Activated CD8-positive, alpha-beta T cell treated with anti-CD3 and anti-CD28 coated beads, Interleukin-2, amount 10 ng/mL, durations not matched to agents 7 days and 5 days (primary cell): ENCODE measurements at regions not wholly inside any gene's neighbourhood (a gene's known extent, or its start where the extent isn't known, plus 50 kb on each side); places are given as distances from the start of the nearest gene placed in this dataset.

Experiments used
- ATAC-seq: fragments of 150-1000 bp; cut with Tn5 transposase; one replicate; pipeline ENCODE4 v1.10.0; 2021; ENCODE audit warnings: moderate library complexity
- CTCF ChIA-PET: fragments of 350-600 bp; sonication (Branson Sonifier 250); formaldehyde crosslinking; loops from one replicate; lab custom pipeline; 2021; ENCODE audit warnings: antibody characterized with exemption; lab: Charles Lee
- POLR2A ChIA-PET: fragments of 350-600 bp; sonication (Branson Sonifier 250); formaldehyde crosslinking; loops from one replicate; lab custom pipeline; 2021; ENCODE audit warnings: antibody characterized with exemption; lab: Charles Lee
- DNase-seq: peaks from one replicate; pipeline ENCODE4 v3.0.0-alpha.2; 2020
- H3K27ac Mint-ChIP-seq: one replicate; pipeline ENCODE4 v1.8.0; 2021; ENCODE audit warnings: mild to moderate bottlenecking, mixed read lengths
- H3K27me3 Mint-ChIP-seq: one replicate; pipeline ENCODE4 v1.8.0; 2021; ENCODE audit warnings: low read depth, mixed read lengths
- H3K36me3 Mint-ChIP-seq: one replicate; pipeline ENCODE4 v1.8.0; 2021; ENCODE audit warnings: low read depth, mixed read lengths
- H3K4me1 Mint-ChIP-seq: one replicate; pipeline ENCODE4 v1.8.0; 2021; ENCODE audit warnings: low read depth, mixed read lengths
- H3K4me3 Mint-ChIP-seq: one replicate; pipeline ENCODE4 v1.8.0; 2021; ENCODE audit warnings: mild to moderate bottlenecking, mixed read lengths
- H3K9me3 Mint-ChIP-seq: one replicate; pipeline ENCODE4 v1.8.0; 2022; ENCODE audit warnings: mixed read lengths; ENCODE audit not compliant: insufficient read depth

- CTCF ChIA-PET: no interaction called here
- Mint-ChIP-seq H3K27me3 (peaks cover 12% of the 10 kb centered on the region), H3K4me3 (no peak overlapping the region), H3K4me1 (no peaks in the 10 kb centered on the region), H3K36me3 (no peaks in the 10 kb centered on the region), H3K27ac (no peak overlapping the region), H3K9me3 (no peaks in the 10 kb centered on the region)
- DNase-seq (no peak), ATAC-seq (no peak)
- POLR2A ChIA-PET: interaction anchor here (0.6 kb wide), 1 partner anchor 139 kb away, joined by 3 read pairs; no protein-coding TSS in a partner anchor
Observed at GRCh38 chr20:54294094-54294493, 86.2 kb downstream of the PFDN4 start.

- no peaks in the 10 kb centered on the region for H3K36me3 Mint-ChIP-seq
- POLR2A ChIA-PET: no interaction called here
- peaks cover 12% of the 10 kb centered on the region for H3K27me3 Mint-ChIP-seq
Observed at GRCh38 chr20:54295686-54296085, 87.8 kb downstream of the PFDN4 start.

GRCh38 chr20:54305421-54305820 lies 97.5 kb downstream of the PFDN4 start:
- Mint-ChIP-seq H3K4me3 (no peak overlapping the region), H3K27ac (no peak overlapping the region), H3K27me3 (no peaks in the 10 kb centered on the region), H3K4me1 (no peaks in the 10 kb centered on the region), H3K9me3 (no peaks in the 10 kb centered on the region), H3K36me3 (no peaks in the 10 kb centered on the region)
- DNase-seq (no peak), ATAC-seq (no peak)
- ChIA-PET CTCF (no interaction called here), POLR2A (no interaction called here)

More at GRCh38 chr20:54295686-54296085, 87.8 kb downstream of the PFDN4 start:
- H3K27ac Mint-ChIP-seq: no peak overlapping the region
- H3K4me3 Mint-ChIP-seq: no peak overlapping the region
- CTCF ChIA-PET: no interaction called here
- H3K4me1 Mint-ChIP-seq: no peaks in the 10 kb centered on the region
- DNase-seq (no peak), ATAC-seq (no peak)
- no peaks in the 10 kb centered on the region for H3K9me3 Mint-ChIP-seq

GRCh38 chr20:54306985-54307710 lies 99.3 kb downstream of the PFDN4 start:
- no peak for ATAC-seq
- Mint-ChIP-seq H3K9me3 (no peaks in the 10 kb centered on the region), H3K27ac (no peak overlapping the region), H3K4me1 (no peaks in the 10 kb centered on the region), H3K27me3 (no peaks in the 10 kb centered on the region), H3K4me3 (no peak overlapping the region), H3K36me3 (no peaks in the 10 kb centered on the region)
- DNase-seq: no peak
- ChIA-PET POLR2A (no interaction called here), CTCF (no interaction called here)

- Mint-ChIP-seq H3K27ac (no peak overlapping the region), H3K4me1 (no peaks in the 10 kb centered on the region), H3K27me3 (no peaks in the 10 kb centered on the region), H3K9me3 (no peaks in the 10 kb centered on the region), H3K36me3 (no peaks in the 10 kb centered on the region), H3K4me3 (no peak overlapping the region)
- no peak for DNase-seq
- POLR2A ChIA-PET: no interaction called here
- ATAC-seq: no peak
- CTCF ChIA-PET: no interaction called here
Observed at GRCh38 chr20:54308804-54309203, 100.9 kb downstream of the PFDN4 start.

- no peak for DNase-seq
- CTCF ChIA-PET: no interaction called here
- H3K4me1 Mint-ChIP-seq: no peaks in the 10 kb centered on the region
- H3K27me3 Mint-ChIP-seq: no peaks in the 10 kb centered on the region
- ATAC-seq: no peak
- POLR2A ChIA-PET: no interaction called here
- H3K36me3 Mint-ChIP-seq: no peaks in the 10 kb centered on the region
- H3K4me3 Mint-ChIP-seq: no peak overlapping the region
- H3K9me3 Mint-ChIP-seq: no peaks in the 10 kb centered on the region
- H3K27ac Mint-ChIP-seq: no peak overlapping the region
Observed at GRCh38 chr20:54318892-54319291, 111.0 kb downstream of the PFDN4 start.

GRCh38 chr20:54320148-54320607 lies 112.3 kb downstream of the PFDN4 start:
- no peaks in the 10 kb centered on the region for H3K36me3 Mint-ChIP-seq
- H3K9me3 Mint-ChIP-seq: no peaks in the 10 kb centered on the region
- no peak overlapping the region for H3K27ac Mint-ChIP-seq
- ChIA-PET CTCF (no interaction called here), POLR2A (no interaction called here)
- no peak for DNase-seq
- no peak overlapping the region for H3K4me3 Mint-ChIP-seq
- no peak for ATAC-seq
- H3K4me1 Mint-ChIP-seq: no peaks in the 10 kb centered on the region
- H3K27me3 Mint-ChIP-seq: no peaks in the 10 kb centered on the region

GRCh38 chr20:54321352-54322087 lies 113.6 kb downstream of the PFDN4 start:
- no peaks in the 10 kb centered on the region for H3K27me3 Mint-ChIP-seq
- no peaks in the 10 kb centered on the region for H3K9me3 Mint-ChIP-seq
- H3K27ac Mint-ChIP-seq: no peak overlapping the region
- H3K4me1 Mint-ChIP-seq: no peaks in the 10 kb centered on the region
- DNase-seq: no peak
- no peak for ATAC-seq
- H3K36me3 Mint-ChIP-seq: no peaks in the 10 kb centered on the region
- ChIA-PET POLR2A (no interaction called here), CTCF (no interaction called here)
- H3K4me3 Mint-ChIP-seq: no peak overlapping the region

GRCh38 chr20:54323227-54323734 lies 115.4 kb downstream of the PFDN4 start:
- Mint-ChIP-seq H3K36me3 (no peaks in the 10 kb centered on the region), H3K4me3 (no peak overlapping the region), H3K9me3 (no peaks in the 10 kb centered on the region), H3K4me1 (no peaks in the 10 kb centered on the region), H3K27me3 (no peaks in the 10 kb centered on the region), H3K27ac (no peak overlapping the region)
- ChIA-PET POLR2A (no interaction called here), CTCF (no interaction called here)
- ATAC-seq (no peak), DNase-seq (no peak)

- Mint-ChIP-seq H3K27ac (no peak overlapping the region), H3K4me1 (no peaks in the 10 kb centered on the region), H3K9me3 (no peaks in the 10 kb centered on the region), H3K36me3 (no peaks in the 10 kb centered on the region), H3K4me3 (no peak overlapping the region), H3K27me3 (no peaks in the 10 kb centered on the region)
- CTCF ChIA-PET: no interaction called here
- no peak for DNase-seq
- ATAC-seq: no peak
- POLR2A ChIA-PET: no interaction called here
Observed at GRCh38 chr20:54324041-54324440, 116.2 kb downstream of the PFDN4 start.

- H3K27ac Mint-ChIP-seq: no peak overlapping the region
- no peaks in the 10 kb centered on the region for H3K27me3 Mint-ChIP-seq
- H3K4me1 Mint-ChIP-seq: no peaks in the 10 kb centered on the region
- H3K9me3 Mint-ChIP-seq: no peaks in the 10 kb centered on the region
- DNase-seq (no peak), ATAC-seq (no peak)
- POLR2A ChIA-PET: no interaction called here
- CTCF ChIA-PET: no interaction called here
- H3K36me3 Mint-ChIP-seq: no peaks in the 10 kb centered on the region
- no peak overlapping the region for H3K4me3 Mint-ChIP-seq
Observed at GRCh38 chr20:54324652-54325285, 116.9 kb downstream of the PFDN4 start.

GRCh38 chr20:54335299-54335698 lies 127.4 kb downstream of the PFDN4 start:
- CTCF ChIA-PET: no interaction called here
- no peak overlapping the region for H3K4me3 Mint-ChIP-seq
- H3K27ac Mint-ChIP-seq: no peak overlapping the region
- POLR2A ChIA-PET: no interaction called here
- DNase-seq: no peak
- ATAC-seq: no peak
- no peaks in the 10 kb centered on the region for H3K27me3 Mint-ChIP-seq
- peaks cover 3% of the 10 kb centered on the region for H3K9me3 Mint-ChIP-seq
- no peaks in the 10 kb centered on the region for H3K36me3 Mint-ChIP-seq
- H3K4me1 Mint-ChIP-seq: no peaks in the 10 kb centered on the region
